ENCODE measurements at regions not wholly inside any gene's neighbourhood (a gene's known extent, or its start where the extent isn't known, plus 50 kb on each side); places are given as distances from the start of the nearest gene placed in this dataset.

- Histone ChIP-seq H3K14ac (ENCODE audit: insufficient read length) (no peak overlapping the region), H3K4me3 (ENCODE audit: extremely low read depth in 1 of 4, insufficient read depth in 2 of 4, low read depth in 3 of 4, low read length in 4 of 4) (no peak overlapping the region), H3K9me3 (ENCODE audit: insufficient read depth in 2 of 2, low read depth in 1 of 2, low read length in 1 of 2) (no peaks in the 10 kb centered on the region), H4K91ac (replicated peaks; ENCODE audit: insufficient read length, low read length) (no peak overlapping the region), H3K79me2 (ENCODE audit: control insufficient read depth in 1 of 2, insufficient read depth in 2 of 2, low read length in 2 of 2) (no peaks in the 10 kb centered on the region), H3K23me2 (ENCODE audit: low read depth, low read length) (no peaks in the 10 kb centered on the region), H4K20me1 (replicated peaks in 1 of 2; ENCODE audit: control insufficient read depth in 1 of 2, insufficient read depth in 2 of 2, low read length in 2 of 2) (no peaks in the 10 kb centered on the region), H2AK5ac (ENCODE audit: low read depth, low read length) (no peak overlapping the region), H3K9ac (replicated peaks in 1 of 4; ENCODE audit: extremely low read depth in 1 of 4, low read depth in 3 of 4, low read length in 3 of 4) (no peak overlapping the region), H3K36me3 (ENCODE audit: control insufficient read depth in 2 of 4, insufficient read depth in 4 of 4, low read length in 3 of 4) (no peaks in the 10 kb centered on the region), H3K4me1 (replicated peaks in 1 of 4; ENCODE audit: control insufficient read depth in 3 of 4, insufficient read depth in 4 of 4, low read length in 3 of 4) (0 out of 7 replicates have a peak, but pooled peaks cover 0 to 2% (median 0%) of the 10 kb centered on the region in 4 experiments), H3K56ac (replicated peaks; ENCODE audit: insufficient read length, low read depth, low read length) (no peak overlapping the region), H4K5ac (ENCODE audit: insufficient read length, low read depth, low read length) (no peak overlapping the region), H2BK12ac (ENCODE audit: low read depth, low read length) (no peak overlapping the region), H2BK15ac (ENCODE audit: low read length) (no peak overlapping the region), H3K18ac (ENCODE audit: extremely low read depth, low read length) (no peak overlapping the region), H2AFZ (ENCODE audit: low read length) (no peak overlapping the region), H2BK20ac (ENCODE audit: low read length) (no peak overlapping the region), H2BK5ac (ENCODE audit: low read depth, low read length) (no peak overlapping the region), H3K79me1 (ENCODE audit: low read depth, low read length) (no peaks in the 10 kb centered on the region), H3K4ac (replicated peaks; ENCODE audit: insufficient read length, low read depth, low read length) (no peak overlapping the region), H3K27me3 (replicated peaks in 1 of 4; ENCODE audit: control insufficient read depth in 3 of 4, extremely low read depth in 1 of 4, insufficient read depth in 3 of 4, low read length in 3 of 4) (no peaks in the 10 kb centered on the region), H3K4me2 (ENCODE audit: insufficient read depth in 1 of 2, low read depth in 2 of 2, low read length in 2 of 2) (no peak overlapping the region), H2BK120ac (replicated peaks; ENCODE audit: low read depth, low read length) (no peak overlapping the region), H3K27ac (ENCODE audit: low read depth, low read length) (no peak overlapping the region), H3K23ac (ENCODE audit: insufficient read length) (no peak overlapping the region), H4K8ac (ENCODE audit: extremely low read depth, insufficient read depth, low read length) (no peak overlapping the region)
- FAIRE-seq (no peak), DNase-seq (ENCODE audit: low read depth in 1 of 2, low spot score in 2 of 2) (no peak)
- ChIA-PET CTCF (ENCODE audit: partially characterized antibody) (interaction anchor here (0.6 to 0.7 kb wide), 2 partner anchors 370 to 1571 kb away, joined by 3 to 4 read pairs; no protein-coding TSS in a partner anchor), POLR2A (ENCODE audit: partially characterized antibody) (interaction anchor here (0.6 kb wide), 1 partner anchor 235 kb away, joined by 3 read pairs; no protein-coding TSS in a partner anchor)
- TF ChIP-seq SRF (IDR thresholded peaks at IDR 0.05; ENCODE audit: low read depth, low read length) (no peak), NRF1 (IDR thresholded peaks at IDR 0.05; ENCODE audit: low read depth, low read length) (no peak), ZNF274 (IDR thresholded peaks at IDR 0.05; ENCODE audit: borderline replicate concordance, extremely low read depth, low read length) (no peak), FOSL1 (IDR thresholded peaks at IDR 0.05; ENCODE audit: insufficient read depth, low read depth, low read length) (no peak), CBX8 (IDR thresholded peaks at IDR 0.05; ENCODE audit: borderline replicate concordance, low read depth, low read length) (no peak), TCF12 (IDR thresholded peaks at IDR 0.05; ENCODE audit: low read depth, low read length) (no peak), CHD2 (IDR thresholded peaks at IDR 0.05; ENCODE audit: low read length) (no peak), MAX (IDR thresholded peaks at IDR 0.05) (no peak), YY1 (IDR thresholded peaks at IDR 0.05; ENCODE audit: low read depth, low read length) (no peak), POLR2A (IDR thresholded peaks at IDR 0.05; ENCODE audit: control extremely low read depth in 1 of 2, low read depth in 2 of 2, low read length in 2 of 2) (no peak), SP1 (IDR thresholded peaks at IDR 0.05; ENCODE audit: low read depth, low read length) (no peak), CBX5 (IDR thresholded peaks at IDR 0.05; ENCODE audit: low read depth, low read length) (no peak), JUN (IDR thresholded peaks at IDR 0.05; ENCODE audit: low read depth, low read length) (no peak), SP4 (IDR thresholded peaks at IDR 0.05; ENCODE audit: low read length) (no peak)
- WGBS, 2 experiments (ENCODE audit: extremely low coverage in 1 of 2, insufficient coverage in 1 of 2, insufficient read length in 1 of 2, insufficient replicate concordance in 2 of 2, low coverage in 1 of 2, low lambda C conversion rate in 2 of 2, missing lambda C conversion rate in 1 of 2), result 50% methylated on average over 2 of the region's 2 CpGs; no CpG with 5 or more reads in 1 of the 2 experiments
Observed at GRCh38 chr4:11590132-11590531, 161.4 kb upstream of the HS3ST1 start.
